ENCODE measurements at regions not wholly inside any gene's neighbourhood (a gene's known extent, or its start where the extent isn't known, plus 50 kb on each side); places are given as distances from the start of the nearest gene placed in this dataset.

DNA sequence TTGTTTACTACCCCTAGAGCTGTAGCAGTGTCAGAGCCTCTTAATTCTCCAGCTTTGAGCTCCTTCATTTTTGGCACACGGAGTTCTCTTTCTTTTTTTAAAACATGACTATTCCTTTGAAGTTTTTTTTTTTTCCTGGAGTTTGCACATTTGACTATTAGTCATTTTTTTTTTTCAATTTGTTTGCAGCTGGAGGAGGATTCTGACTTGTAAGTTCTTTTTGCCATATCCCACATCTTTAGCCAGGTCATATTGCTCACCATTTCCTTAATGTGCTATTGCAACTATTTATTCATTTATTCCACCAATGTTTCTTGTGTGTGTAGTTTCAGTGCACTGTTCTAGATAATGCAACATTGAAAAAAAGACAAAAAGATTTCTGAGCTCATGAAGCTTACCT lies 166.3 kb upstream of the ARHGAP20 start:
- TF ChIP-seq, protein P1, sequence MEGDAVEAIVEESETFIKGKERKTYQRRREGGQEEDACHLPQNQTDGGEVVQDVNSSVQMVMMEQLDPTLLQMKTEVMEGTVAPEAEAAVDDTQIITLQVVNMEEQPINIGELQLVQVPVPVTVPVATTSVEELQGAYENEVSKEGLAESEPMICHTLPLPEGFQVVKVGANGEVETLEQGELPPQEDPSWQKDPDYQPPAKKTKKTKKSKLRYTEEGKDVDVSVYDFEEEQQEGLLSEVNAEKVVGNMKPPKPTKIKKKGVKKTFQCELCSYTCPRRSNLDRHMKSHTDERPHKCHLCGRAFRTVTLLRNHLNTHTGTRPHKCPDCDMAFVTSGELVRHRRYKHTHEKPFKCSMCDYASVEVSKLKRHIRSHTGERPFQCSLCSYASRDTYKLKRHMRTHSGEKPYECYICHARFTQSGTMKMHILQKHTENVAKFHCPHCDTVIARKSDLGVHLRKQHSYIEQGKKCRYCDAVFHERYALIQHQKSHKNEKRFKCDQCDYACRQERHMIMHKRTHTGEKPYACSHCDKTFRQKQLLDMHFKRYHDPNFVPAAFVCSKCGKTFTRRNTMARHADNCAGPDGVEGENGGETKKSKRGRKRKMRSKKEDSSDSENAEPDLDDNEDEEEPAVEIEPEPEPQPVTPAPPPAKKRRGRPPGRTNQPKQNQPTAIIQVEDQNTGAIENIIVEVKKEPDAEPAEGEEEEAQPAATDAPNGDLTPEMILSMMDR (IDR thresholded peaks at IDR 0.05): no peak
- H3K4me1 ChIP-seq: no peaks in the 10 kb centered on the region
- H3K27ac ChIP-seq: no peak overlapping the region
- H3K36me3 ChIP-seq: no peaks in the 10 kb centered on the region
- DNase-seq (ENCODE audit: low spot score): no peak
- no peak overlapping the region for H3K4me3 ChIP-seq
- no peaks in the 10 kb centered on the region for H3K27me3 ChIP-seq
- H3K9me3 ChIP-seq: no peaks in the 10 kb centered on the region

DNA sequence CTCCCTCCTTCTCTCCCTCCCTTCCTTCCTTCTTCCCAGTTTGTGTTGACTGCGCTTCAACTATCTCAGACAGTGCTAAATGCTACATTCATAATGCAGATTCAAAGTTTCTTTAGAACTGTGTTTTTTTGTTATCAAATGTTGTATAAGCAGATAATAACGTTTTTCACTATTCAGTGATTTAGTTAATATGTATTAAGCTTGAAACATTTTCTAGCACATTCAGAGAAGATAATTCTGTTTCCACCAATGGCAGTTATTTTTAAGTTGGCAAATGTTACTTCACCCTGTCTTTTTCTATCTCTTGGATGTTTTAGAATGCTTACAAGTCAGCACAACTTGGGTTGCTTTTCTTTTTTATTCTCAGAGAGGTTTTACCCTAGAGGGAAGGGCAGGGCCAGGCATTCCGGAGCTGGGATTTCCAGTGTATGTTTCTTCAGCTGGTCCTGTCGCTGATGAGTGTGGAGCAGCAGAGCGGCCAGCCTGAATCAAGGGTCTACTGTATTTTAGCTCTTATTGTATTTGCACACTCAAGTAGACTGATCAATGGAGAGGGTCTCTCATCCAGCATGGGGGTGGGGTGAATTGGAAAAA lies 162.3 kb upstream of the ARHGAP20 start:
- TF ChIP-seq, protein P1 (IDR thresholded peaks at IDR 0.05): no peak
- Histone ChIP-seq H3K9me3 (no peaks in the 10 kb centered on the region), H3K4me3 (no peak overlapping the region), H3K4me1 (no peaks in the 10 kb centered on the region), H3K36me3 (no peaks in the 10 kb centered on the region), H3K27ac (no peak overlapping the region), H3K27me3 (no peaks in the 10 kb centered on the region)
- no peak for DNase-seq (ENCODE audit: low spot score)

DNA sequence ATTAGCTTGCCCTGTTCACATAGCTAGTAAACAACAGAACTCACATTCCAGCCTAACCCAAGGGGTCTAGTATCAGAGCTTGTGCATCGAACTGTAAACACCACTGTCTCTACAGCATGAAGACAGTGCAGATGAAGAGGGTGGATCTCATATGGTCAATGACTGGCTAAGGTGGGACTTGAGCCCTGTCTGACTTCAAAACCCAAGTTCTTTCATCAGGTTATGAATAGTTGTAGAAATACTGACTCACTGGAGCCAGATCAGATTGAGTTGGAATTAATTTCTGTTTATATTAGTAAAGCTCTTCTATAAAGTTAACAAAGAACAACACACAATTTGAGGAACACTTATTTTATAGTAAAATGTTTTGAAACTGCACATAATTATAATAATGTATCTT lies 161.7 kb upstream of the ARHGAP20 start:
- no peaks in the 10 kb centered on the region for H3K36me3 ChIP-seq
- no peaks in the 10 kb centered on the region for H3K4me1 ChIP-seq
- H3K27me3 ChIP-seq: no peaks in the 10 kb centered on the region
- H3K4me3 ChIP-seq: no peak overlapping the region
- no peak for DNase-seq (ENCODE audit: low spot score)
- TF ChIP-seq, protein P1 (IDR thresholded peaks at IDR 0.05): no peak
- no peak overlapping the region for H3K27ac ChIP-seq
- H3K9me3 ChIP-seq: no peaks in the 10 kb centered on the region

DNA sequence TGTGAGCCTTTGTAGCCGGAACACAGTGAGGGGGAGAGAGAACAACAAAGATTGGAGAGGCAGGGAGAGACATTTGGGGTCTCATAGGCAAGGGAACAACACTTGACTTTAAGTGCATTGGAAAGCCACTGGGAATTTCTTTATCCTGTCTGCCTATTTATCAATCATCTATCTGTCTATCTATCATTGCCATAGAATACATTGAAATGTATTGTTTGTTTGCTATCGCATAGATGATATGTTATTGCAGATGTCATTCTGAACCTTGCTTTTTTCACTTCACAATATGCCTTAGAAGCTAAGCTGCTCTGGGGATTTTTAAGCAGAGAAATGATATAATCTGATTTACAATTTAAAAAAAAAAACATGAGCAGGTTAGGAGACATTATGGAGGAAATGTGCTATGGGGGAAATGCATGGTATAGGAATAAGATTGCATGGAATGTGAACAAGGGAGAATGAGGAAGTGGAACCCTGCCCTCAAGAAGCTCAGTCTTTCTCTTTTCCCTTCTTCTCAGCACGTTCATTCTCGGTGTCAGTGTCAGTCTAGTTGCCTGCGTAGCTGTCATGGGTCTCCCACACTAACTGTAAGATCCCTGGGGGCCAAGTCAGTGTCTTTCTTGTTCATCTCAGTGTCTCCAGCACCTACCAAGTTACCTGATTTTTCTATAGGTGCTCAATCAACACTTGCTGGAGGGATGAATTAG lies 158.7 kb upstream of the ARHGAP20 start:
- Histone ChIP-seq H3K36me3 (no peaks in the 10 kb centered on the region), H3K27ac (no peak overlapping the region), H3K4me3 (no peak overlapping the region), H3K4me1 (no peaks in the 10 kb centered on the region), H3K27me3 (no peaks in the 10 kb centered on the region), H3K9me3 (no peaks in the 10 kb centered on the region)
- TF ChIP-seq, protein P1 (IDR thresholded peaks at IDR 0.05): no peak
- DNase-seq (ENCODE audit: low spot score): no peak

DNA sequence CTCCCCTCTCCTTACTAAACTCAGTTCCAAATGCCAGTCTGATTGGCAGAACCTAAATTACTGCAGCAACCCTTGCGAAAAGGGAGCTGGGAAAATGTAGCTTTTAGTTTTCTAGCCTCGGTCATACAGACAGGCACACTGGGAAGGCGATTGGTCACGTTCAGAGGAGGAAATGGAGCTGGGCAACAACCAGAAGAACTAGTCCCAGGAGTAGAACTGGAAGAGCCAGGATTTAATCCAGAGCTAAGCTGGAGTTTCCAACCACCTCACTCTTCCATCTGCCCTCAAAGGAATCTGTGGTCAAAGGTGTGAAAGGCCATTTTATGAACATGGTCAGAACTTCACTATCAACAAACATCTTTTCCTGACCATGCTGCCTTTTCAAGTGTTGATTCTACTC lies 155.7 kb upstream of the ARHGAP20 start:
- no peaks in the 10 kb centered on the region for H3K27me3 ChIP-seq
- no peak overlapping the region for H3K27ac ChIP-seq
- TF ChIP-seq, protein P1 (IDR thresholded peaks at IDR 0.05): no peak
- no peak for DNase-seq (ENCODE audit: low spot score)
- no peaks in the 10 kb centered on the region for H3K4me1 ChIP-seq
- H3K9me3 ChIP-seq: no peaks in the 10 kb centered on the region
- no peak overlapping the region for H3K4me3 ChIP-seq
- no peaks in the 10 kb centered on the region for H3K36me3 ChIP-seq

DNA sequence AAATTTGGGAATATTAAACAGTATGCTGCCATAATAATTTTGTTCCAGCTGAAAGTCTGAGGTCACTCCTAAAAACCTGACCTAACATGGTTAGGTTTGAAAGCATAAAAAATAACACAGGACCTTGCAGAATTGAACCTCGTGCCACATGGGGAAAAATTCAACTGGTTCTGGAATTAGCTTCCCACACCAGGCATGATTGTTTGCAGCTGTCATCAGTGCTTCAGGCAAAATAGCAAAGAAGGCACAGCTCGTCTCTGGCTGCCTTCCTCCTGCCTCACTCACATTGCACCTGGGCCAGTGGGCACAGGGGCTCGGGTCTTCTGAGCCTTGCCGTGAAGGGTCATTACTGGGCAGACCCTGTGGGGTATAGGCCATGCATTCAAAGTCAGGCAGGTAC lies 153.8 kb upstream of the ARHGAP20 start:
- Histone ChIP-seq H3K27me3 (no peaks in the 10 kb centered on the region), H3K36me3 (no peaks in the 10 kb centered on the region), H3K4me3 (no peak overlapping the region), H3K27ac (no peak overlapping the region), H3K4me1 (no peaks in the 10 kb centered on the region), H3K9me3 (no peaks in the 10 kb centered on the region)
- TF ChIP-seq, protein P1 (IDR thresholded peaks at IDR 0.05): no peak
- no peak for DNase-seq (ENCODE audit: low spot score)

Measured in right atrium auricular region (tissue), 2 donors.